Activated T-cell treated with anti-CD3 and anti-CD28 coated beads, Interleukin-2, amount 50 U/mL, for 24 hours (primary cell): ENCODE measurements at regions not wholly inside any gene's neighbourhood (a gene's known extent, or its start where the extent isn't known, plus 50 kb on each side); places are given as distances from the start of the nearest gene placed in this dataset.

Experiments
- DNase-seq: peaks from one replicate; pipeline ENCODE4 v3.0.0-alpha.2; 2020
- H3K27ac Mint-ChIP-seq: 2 replicates; pipeline ENCODE4 v1.8.0; 2020; ENCODE audit warnings: mild to moderate bottlenecking, mixed read lengths
- H3K27me3 Mint-ChIP-seq: 2 replicates; pipeline ENCODE4 v1.8.0; 2020; ENCODE audit warnings: mixed read lengths
- H3K36me3 Mint-ChIP-seq: 2 replicates; pipeline ENCODE4 v1.8.0; 2020; ENCODE audit warnings: low read depth, mixed read lengths
- H3K4me1 Mint-ChIP-seq: 2 replicates; pipeline ENCODE4 v1.8.0; 2020; ENCODE audit warnings: low read depth, mixed read lengths
- H3K4me3 Mint-ChIP-seq: 2 replicates; pipeline ENCODE4 v1.8.0; 2020; ENCODE audit warnings: mild to moderate bottlenecking, moderate library complexity, mixed read lengths
- H3K9me3 Mint-ChIP-seq: 2 replicates; pipeline ENCODE4 v1.8.0; 2020; ENCODE audit warnings: mixed read lengths

DNA sequence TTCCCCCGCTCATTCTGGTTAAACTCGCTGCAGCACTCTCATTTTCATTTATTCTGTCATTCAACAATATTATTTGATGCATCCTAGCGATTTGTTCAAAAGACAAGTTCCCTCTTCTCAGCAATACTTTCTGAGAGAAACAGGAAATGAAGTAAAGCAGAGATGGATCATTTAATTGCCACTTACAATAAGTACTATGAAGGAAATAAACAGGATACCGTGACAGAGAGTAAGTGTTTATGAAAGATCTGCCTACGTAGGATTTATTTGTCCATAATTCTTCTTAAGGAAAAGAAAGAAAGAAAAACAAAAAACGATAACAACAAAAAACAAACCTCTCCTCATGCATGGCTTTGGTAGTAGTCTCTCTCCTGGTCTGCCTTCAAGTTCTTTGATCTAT, 406.8 kb upstream of the ZNF608 start:
- H3K4me3 Mint-ChIP-seq, result no peak overlapping the region
- H3K27me3 Mint-ChIP-seq, result no peaks in the 10 kb centered on the region

GRCh38 chr5:125154301-125155110, 408.1 kb upstream of the ZNF608 start:
- no peaks in the 10 kb centered on the region for H3K4me1 Mint-ChIP-seq
- H3K4me3 Mint-ChIP-seq, result no peak overlapping the region
- no peak for DNase-seq
- no peaks in the 10 kb centered on the region for H3K9me3 Mint-ChIP-seq
- H3K27ac Mint-ChIP-seq, result no peak overlapping the region
- no peaks in the 10 kb centered on the region for H3K36me3 Mint-ChIP-seq
- no peaks in the 10 kb centered on the region for H3K27me3 Mint-ChIP-seq

More for the DNA sequence above, 406.8 kb upstream of the ZNF608 start:
- no peak for DNase-seq
- H3K36me3 Mint-ChIP-seq, result no peaks in the 10 kb centered on the region
- no peaks in the 10 kb centered on the region for H3K4me1 Mint-ChIP-seq
- H3K9me3 Mint-ChIP-seq, result no peaks in the 10 kb centered on the region
- H3K27ac Mint-ChIP-seq, result no peak overlapping the region

DNA sequence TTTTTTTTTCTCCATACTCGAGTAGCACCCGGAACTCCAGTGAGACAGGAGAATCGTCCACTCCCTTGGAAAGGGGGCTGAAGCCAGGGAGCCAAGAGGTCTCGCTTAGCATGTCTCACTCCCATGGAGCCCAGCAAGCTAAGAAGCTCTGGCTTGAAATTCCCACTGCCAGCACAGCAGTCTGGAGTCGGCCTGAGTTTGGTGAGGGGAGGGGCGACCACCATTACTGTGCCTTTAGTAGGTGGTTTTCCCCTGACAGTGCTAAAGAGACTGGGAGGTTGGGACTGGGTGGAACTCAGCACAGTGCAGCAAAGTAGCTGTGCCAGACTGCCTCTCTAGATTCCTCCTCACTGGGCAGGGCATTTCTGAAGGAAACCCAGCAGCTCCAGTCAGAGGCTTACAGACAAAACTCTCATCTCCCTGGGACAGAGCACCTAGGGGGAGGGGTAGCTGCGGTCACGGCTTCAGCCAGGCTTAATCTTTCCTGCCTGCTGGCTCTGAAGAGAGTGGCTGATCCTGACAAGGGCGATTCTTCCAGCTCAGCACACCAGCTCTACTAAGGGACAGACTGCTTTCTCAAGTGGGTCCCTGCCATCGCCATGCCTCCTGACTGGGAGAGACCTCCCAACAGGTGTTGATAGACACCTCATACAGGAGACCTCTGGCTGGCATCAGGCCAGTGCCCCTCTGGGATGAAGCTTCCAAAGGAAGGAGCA, 414.5 kb upstream of the ZNF608 start:
- DNase-seq, result no peak
- H3K9me3 Mint-ChIP-seq, result peaks cover 21% of the 10 kb centered on the region
- H3K4me3 Mint-ChIP-seq, result no peak overlapping the region
- H3K36me3 Mint-ChIP-seq, result no peaks in the 10 kb centered on the region
- no peak overlapping the region for H3K27ac Mint-ChIP-seq
- H3K27me3 Mint-ChIP-seq, result no peaks in the 10 kb centered on the region
- H3K4me1 Mint-ChIP-seq, result no peaks in the 10 kb centered on the region

DNA sequence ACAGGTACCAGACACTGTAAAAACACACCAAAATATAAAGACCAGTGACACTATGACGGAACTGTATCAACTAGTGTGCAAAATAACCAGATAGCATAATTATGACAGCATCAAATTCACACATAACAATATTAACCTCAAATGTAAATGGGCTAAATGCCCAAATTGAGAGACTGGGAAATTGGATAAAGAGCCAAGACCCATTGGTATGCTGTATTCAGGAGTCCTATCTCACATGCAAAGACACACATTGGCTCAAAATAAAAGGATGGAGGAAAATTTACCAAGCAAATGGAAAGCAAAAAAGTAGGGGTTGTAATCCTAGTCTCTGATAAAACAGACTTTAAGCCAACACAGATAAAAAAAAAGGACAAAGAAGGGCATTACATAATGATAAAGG, 416.3 kb upstream of the ZNF608 start:
- H3K9me3 Mint-ChIP-seq, result peaks cover 27% of the 10 kb centered on the region
- H3K4me3 Mint-ChIP-seq, result no peak overlapping the region
- H3K36me3 Mint-ChIP-seq, result no peaks in the 10 kb centered on the region
- DNase-seq, result no peak
- H3K4me1 Mint-ChIP-seq, result no peaks in the 10 kb centered on the region
- no peaks in the 10 kb centered on the region for H3K27me3 Mint-ChIP-seq
- no peak overlapping the region for H3K27ac Mint-ChIP-seq

DNA sequence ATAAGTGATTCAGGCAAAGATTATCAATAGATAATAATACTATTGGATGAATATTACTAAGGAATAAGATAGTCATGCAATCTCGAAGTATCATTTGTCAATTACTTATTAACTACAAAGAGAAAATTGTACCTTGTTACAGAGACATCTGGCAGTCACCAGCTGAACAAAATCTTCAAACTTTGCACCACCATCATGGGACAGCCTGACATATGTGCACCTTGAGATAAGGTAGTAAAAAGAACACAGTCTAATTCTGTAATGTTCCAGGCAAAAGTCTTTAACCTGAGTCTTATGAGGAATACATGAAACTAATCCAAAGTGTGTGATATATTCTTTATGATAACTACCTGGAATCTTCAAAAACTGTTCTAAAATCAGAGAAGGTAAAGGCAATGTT, 423.0 kb upstream of the ZNF608 start:
- Mint-ChIP-seq H3K4me3 (no peak overlapping the region), H3K36me3 (no peaks in the 10 kb centered on the region), H3K9me3 (peaks cover 18% of the 10 kb centered on the region), H3K4me1 (no peaks in the 10 kb centered on the region), H3K27ac (no peak overlapping the region), H3K27me3 (no peaks in the 10 kb centered on the region)
- DNase-seq, result no peak

DNA sequence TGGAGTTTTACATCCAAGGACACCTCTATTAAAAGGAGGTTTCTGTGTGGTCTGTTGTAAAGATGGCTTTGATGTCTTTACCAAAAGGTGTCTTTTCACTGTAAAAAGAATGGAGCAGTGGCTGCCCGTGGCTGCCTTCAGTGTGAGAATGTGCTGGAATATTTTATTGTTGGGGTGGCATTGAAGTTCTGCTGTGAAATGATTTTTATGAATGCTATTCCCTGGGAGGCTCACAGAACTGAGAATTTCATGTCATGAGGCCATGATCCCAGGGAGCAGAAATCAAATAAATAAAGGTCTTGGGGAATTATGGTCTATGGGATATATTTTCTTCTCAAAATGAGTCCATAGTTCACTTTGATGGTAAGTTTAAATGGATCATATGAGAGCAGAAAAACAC, 425.2 kb upstream of the ZNF608 start:
- no peak overlapping the region for H3K4me3 Mint-ChIP-seq
- H3K27me3 Mint-ChIP-seq, result no peaks in the 10 kb centered on the region
- no peaks in the 10 kb centered on the region for H3K36me3 Mint-ChIP-seq
- H3K27ac Mint-ChIP-seq, result no peak overlapping the region
- H3K4me1 Mint-ChIP-seq, result no peaks in the 10 kb centered on the region
- H3K9me3 Mint-ChIP-seq, result no peaks in the 10 kb centered on the region
- no peak for DNase-seq

DNA sequence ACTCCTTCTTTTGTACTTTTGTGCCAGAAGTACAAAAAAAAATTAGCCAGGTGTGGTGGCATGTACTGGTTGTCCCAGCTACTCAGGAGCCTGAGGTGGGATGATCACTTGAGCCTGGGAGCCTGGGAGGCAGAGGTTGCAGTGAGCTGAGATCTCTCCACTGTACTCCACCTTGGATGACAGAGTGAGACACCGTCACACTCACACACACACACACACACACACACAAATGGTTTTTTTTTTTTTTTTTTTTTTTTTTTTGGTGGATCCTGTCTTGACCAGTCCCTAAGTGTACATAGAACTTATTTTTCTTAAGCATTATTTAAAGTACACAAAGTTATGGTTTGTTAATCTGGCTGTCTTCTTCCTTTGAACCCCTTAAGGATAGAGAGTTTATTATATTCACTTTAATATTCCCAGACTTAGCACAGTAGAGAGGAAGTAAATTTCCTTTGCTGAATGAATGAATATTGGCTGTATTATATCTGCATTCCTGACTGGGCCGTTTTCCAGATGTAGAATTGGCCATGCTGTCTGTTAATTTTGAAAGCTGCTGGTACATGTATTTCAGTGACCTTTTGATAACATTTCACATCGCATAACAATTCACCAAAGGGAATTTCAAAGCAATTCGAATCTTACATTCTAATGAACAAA, 429.0 kb upstream of the ZNF608 start:
- no peak overlapping the region for H3K4me3 Mint-ChIP-seq
- no peak overlapping the region for H3K27ac Mint-ChIP-seq
- H3K9me3 Mint-ChIP-seq, result peaks cover 6% of the 10 kb centered on the region
- no peak for DNase-seq
- no peaks in the 10 kb centered on the region for H3K27me3 Mint-ChIP-seq
- H3K36me3 Mint-ChIP-seq, result no peaks in the 10 kb centered on the region
- H3K4me1 Mint-ChIP-seq, result no peaks in the 10 kb centered on the region

DNA sequence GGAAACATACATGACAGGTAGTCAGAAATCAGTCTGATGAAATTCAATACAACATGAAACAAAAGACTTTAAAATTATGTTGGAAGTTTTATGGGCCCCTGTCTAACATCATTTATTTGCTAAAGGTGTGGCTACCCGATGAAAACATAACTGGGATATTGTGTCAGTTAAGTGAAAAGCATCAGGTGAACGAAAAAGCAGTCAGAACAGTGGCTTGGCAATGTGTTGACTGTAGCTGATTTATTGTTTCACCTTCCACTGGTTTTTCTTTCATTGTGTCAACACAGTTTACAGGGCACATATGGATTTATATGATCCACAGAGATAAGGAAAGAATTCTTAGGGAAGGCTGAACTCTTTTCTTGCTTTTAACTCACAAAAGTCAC, 429.6 kb upstream of the ZNF608 start:
- H3K9me3 Mint-ChIP-seq, result peaks cover 6% of the 10 kb centered on the region
- no peak overlapping the region for H3K4me3 Mint-ChIP-seq
- DNase-seq, result no peak
- H3K27ac Mint-ChIP-seq, result no peak overlapping the region
- no peaks in the 10 kb centered on the region for H3K27me3 Mint-ChIP-seq
- no peaks in the 10 kb centered on the region for H3K4me1 Mint-ChIP-seq
- no peaks in the 10 kb centered on the region for H3K36me3 Mint-ChIP-seq

- Mint-ChIP-seq H3K4me1 (no peaks in the 10 kb centered on the region), H3K27ac (no peak overlapping the region), H3K9me3 (peaks cover 6% of the 10 kb centered on the region), H3K4me3 (no peak overlapping the region), H3K36me3 (no peaks in the 10 kb centered on the region), H3K27me3 (no peaks in the 10 kb centered on the region)
- DNase-seq, result no peak
Observed at GRCh38 chr5:125177340-125177739, 430.9 kb upstream of the ZNF608 start.

GRCh38 chr5:125179612-125180011, 433.2 kb upstream of the ZNF608 start:
- Mint-ChIP-seq H3K4me1 (no peaks in the 10 kb centered on the region), H3K36me3 (no peaks in the 10 kb centered on the region), H3K9me3 (peaks cover 6% of the 10 kb centered on the region), H3K27ac (no peak overlapping the region), H3K4me3 (no peak overlapping the region), H3K27me3 (no peaks in the 10 kb centered on the region)
- DNase-seq, result no peak

DNA sequence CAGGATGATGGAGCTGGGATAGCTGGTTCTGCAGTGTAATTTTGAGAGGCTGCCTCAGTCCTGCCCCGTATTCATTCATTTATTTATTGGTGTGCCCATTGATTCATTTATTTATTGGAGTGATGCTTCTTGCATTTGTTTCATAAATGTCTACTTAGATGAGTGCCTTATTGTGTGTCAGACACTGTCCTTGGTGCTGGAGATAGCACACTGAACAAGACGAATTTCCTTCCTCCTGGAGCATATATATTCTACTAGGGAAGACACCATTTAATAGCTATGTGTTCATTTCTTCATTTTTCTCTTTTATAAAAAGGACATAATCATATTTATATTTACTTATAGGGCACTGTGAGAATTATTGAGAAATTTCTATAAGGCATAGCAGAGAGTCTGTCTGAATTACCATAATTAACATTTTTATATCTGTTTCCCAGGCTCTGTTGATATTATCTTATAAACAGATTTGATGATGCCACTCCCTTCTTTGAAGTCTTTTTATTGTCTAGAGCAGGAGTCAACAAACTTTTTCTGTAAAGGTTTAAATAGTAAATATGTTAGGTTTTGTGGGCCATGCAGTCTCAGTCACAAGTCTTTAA, 433.9 kb upstream of the ZNF608 start:
- no peak overlapping the region for H3K27ac Mint-ChIP-seq
- H3K9me3 Mint-ChIP-seq, result peaks cover 6% of the 10 kb centered on the region
- no peaks in the 10 kb centered on the region for H3K36me3 Mint-ChIP-seq
- H3K27me3 Mint-ChIP-seq, result no peaks in the 10 kb centered on the region
- H3K4me3 Mint-ChIP-seq, result no peak overlapping the region
- H3K4me1 Mint-ChIP-seq, result no peaks in the 10 kb centered on the region
- no peak for DNase-seq

DNA sequence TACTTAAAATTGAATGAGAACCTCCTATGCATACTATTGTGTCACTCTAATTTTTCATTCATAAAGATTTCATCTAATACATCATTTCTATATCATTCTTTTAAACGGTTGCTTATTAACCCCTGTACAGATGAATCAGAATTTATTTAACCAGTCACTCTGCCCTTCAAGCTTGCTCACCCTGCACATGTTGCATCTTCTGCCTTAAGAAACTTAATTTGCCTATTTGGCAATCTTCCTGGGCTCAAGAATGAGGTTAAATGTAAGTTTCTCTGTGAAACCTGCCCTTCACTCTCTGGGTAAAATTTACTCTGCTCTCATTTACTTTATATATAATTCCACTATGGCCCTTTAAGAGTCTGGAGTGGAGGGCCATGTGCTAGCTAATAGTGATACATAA, 434.7 kb upstream of the ZNF608 start:
- Mint-ChIP-seq H3K4me1 (no peaks in the 10 kb centered on the region), H3K27ac (no peak overlapping the region), H3K9me3 (peaks cover 6% of the 10 kb centered on the region), H3K27me3 (no peaks in the 10 kb centered on the region), H3K36me3 (no peaks in the 10 kb centered on the region), H3K4me3 (no peak overlapping the region)
- DNase-seq, result no peak

- no peaks in the 10 kb centered on the region for H3K4me1 Mint-ChIP-seq
- H3K27ac Mint-ChIP-seq, result no peak overlapping the region
- no peak for DNase-seq
- no peak overlapping the region for H3K4me3 Mint-ChIP-seq
- H3K36me3 Mint-ChIP-seq, result no peaks in the 10 kb centered on the region
- H3K27me3 Mint-ChIP-seq, result no peaks in the 10 kb centered on the region
- peaks cover 6% of the 10 kb centered on the region for H3K9me3 Mint-ChIP-seq
Observed at GRCh38 chr5:125181955-125182354, 435.5 kb upstream of the ZNF608 start.

DNA sequence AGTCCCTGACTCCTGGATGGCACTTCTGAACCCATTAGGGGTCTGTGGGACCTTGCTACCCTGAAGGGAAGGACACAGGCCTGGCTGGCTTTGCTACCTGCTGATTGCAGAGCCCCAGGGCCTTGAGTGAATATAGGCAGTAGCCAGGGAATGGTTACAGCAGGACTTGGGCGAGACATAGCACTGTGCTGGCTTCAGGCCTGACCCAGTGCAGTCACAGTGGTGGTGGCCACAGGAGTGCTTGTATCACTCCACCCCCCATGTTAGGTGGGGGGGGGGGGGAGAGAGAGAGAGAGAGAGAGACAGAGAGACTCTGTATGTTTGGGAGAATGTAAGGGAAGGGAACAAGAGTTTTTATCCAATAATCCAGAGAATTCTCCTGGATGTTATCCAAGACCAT, 439.3 kb upstream of the ZNF608 start:
- H3K9me3 Mint-ChIP-seq, result no peaks in the 10 kb centered on the region
- no peaks in the 10 kb centered on the region for H3K4me1 Mint-ChIP-seq
- no peaks in the 10 kb centered on the region for H3K27me3 Mint-ChIP-seq
- DNase-seq, result no peak
- H3K4me3 Mint-ChIP-seq, result no peak overlapping the region
- no peak overlapping the region for H3K27ac Mint-ChIP-seq
- H3K36me3 Mint-ChIP-seq, result no peaks in the 10 kb centered on the region
